ENCODE measurements at regions not wholly inside any gene's neighbourhood (a gene's known extent, or its start where the extent isn't known, plus 50 kb on each side); places are given as distances from the start of the nearest gene placed in this dataset.

DNA sequence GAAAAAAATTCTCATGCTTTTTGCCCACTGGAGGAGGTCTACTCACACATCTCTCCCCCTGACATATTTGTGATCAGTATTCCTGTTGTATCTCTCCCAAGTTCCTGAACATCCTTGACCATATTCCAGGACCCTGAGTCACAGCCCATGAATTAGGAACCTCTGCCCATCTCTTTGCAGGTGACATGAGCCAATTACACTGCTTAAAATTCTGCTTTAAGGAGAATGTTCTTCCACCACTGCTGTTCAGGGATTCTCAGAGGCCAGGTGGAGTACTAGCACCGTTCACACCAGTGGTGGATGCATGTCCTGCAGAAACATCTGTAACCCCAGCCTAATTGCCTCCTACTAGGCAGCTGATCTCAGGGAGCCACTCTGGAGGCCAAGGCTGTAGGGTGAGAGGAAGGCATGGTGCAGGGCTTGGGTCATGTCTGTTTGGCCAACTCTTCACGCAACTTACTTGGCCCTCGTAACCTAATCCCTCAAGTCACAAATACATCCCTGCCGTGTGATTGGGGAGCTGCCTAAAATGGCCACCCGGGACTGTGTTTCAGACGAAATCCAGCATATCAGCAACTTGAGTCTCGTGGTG is 104.8 kb downstream of the GGTLC2 start:
- no peak overlapping the region for H3K4me3 Mint-ChIP-seq
- H3K27me3 Mint-ChIP-seq (ENCODE audit: low read depth) = peaks cover 98% of the 10 kb centered on the region

More for the DNA sequence above, 104.8 kb downstream of the GGTLC2 start:
- Histone ChIP-seq H3K27me3 (ENCODE audit: insufficient read depth, low read length) (peaks cover 13% of the 10 kb centered on the region), H3K4me1 (ENCODE audit: insufficient read depth, low read length) (no peaks in the 10 kb centered on the region), H3K9ac (ENCODE audit: extremely low read depth, insufficient read length, low read length) (no peak overlapping the region), H2BK120ac (ENCODE audit: low read depth, low read length, poor library complexity, severe bottlenecking) (no peak overlapping the region), H3K23me2 (ENCODE audit: insufficient read length, low read depth, low read length, poor library complexity, severe bottlenecking) (no peaks in the 10 kb centered on the region), H3K79me1 (ENCODE audit: insufficient read depth, low read depth, low read length, poor library complexity, severe bottlenecking) (no peaks in the 10 kb centered on the region), H3K14ac (ENCODE audit: insufficient read depth, low read length) (no peak overlapping the region), H3K56ac (ENCODE audit: insufficient read length, low read depth, low read length) (no peak overlapping the region), H3T11ph (ENCODE audit: low read length) (no peak overlapping the region), H3K4ac (ENCODE audit: low read depth, low read length) (no peak overlapping the region), H2AK5ac (ENCODE audit: insufficient read length, low read length) (no peak overlapping the region), H3K18ac (ENCODE audit: insufficient read length, low read depth, low read length) (no peak overlapping the region), H3K23ac (ENCODE audit: insufficient read length, low read depth, low read length) (no peak overlapping the region), H3K79me2 (ENCODE audit: insufficient read depth, low read length) (no peaks in the 10 kb centered on the region), H4K20me1 (ENCODE audit: control insufficient read depth, insufficient read depth, insufficient read length) (no peaks in the 10 kb centered on the region), H2BK15ac (ENCODE audit: low read depth, low read length) (no peak overlapping the region), H4K91ac (ENCODE audit: insufficient read length, low read depth, low read length) (no peak overlapping the region), H4K5ac (ENCODE audit: insufficient read length, low read depth, low read length) (no peak overlapping the region), H4K8ac (replicated peaks; ENCODE audit: insufficient read length, low read depth, low read length) (no peak overlapping the region), H2BK12ac (ENCODE audit: insufficient read length, low read depth, low read length) (no peak overlapping the region), H3K4me2 (ENCODE audit: insufficient read depth, insufficient read length, low read length) (no peak overlapping the region), H3K27ac (ENCODE audit: insufficient read length, low read depth, low read length) (no peak overlapping the region), H2BK5ac (ENCODE audit: insufficient read length, low read length) (no peak overlapping the region), H2AFZ (ENCODE audit: low read length) (no peak overlapping the region), H2BK20ac (ENCODE audit: low read depth, low read length, poor library complexity, severe bottlenecking) (no peak overlapping the region), H3K9me3 (ENCODE audit: control insufficient read depth, low read depth, low read length) (no peaks in the 10 kb centered on the region)
- peaks cover 4 to 13% of the 10 kb centered on the region in 2 experiments for H3K4me1 Mint-ChIP-seq
- H3K36me3 Mint-ChIP-seq (ENCODE audit: insufficient read depth in 1 of 3, low read depth in 3 of 3) = no peaks in the 10 kb centered on the region
- TF ChIP-seq, protein P1, sequence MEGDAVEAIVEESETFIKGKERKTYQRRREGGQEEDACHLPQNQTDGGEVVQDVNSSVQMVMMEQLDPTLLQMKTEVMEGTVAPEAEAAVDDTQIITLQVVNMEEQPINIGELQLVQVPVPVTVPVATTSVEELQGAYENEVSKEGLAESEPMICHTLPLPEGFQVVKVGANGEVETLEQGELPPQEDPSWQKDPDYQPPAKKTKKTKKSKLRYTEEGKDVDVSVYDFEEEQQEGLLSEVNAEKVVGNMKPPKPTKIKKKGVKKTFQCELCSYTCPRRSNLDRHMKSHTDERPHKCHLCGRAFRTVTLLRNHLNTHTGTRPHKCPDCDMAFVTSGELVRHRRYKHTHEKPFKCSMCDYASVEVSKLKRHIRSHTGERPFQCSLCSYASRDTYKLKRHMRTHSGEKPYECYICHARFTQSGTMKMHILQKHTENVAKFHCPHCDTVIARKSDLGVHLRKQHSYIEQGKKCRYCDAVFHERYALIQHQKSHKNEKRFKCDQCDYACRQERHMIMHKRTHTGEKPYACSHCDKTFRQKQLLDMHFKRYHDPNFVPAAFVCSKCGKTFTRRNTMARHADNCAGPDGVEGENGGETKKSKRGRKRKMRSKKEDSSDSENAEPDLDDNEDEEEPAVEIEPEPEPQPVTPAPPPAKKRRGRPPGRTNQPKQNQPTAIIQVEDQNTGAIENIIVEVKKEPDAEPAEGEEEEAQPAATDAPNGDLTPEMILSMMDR (conservative IDR thresholded peaks at IDR 0.05) = no peak
- H3K27ac Mint-ChIP-seq = no peak overlapping the region
- DNase-seq = no peak
- WGBS (ENCODE audit: extremely low coverage, insufficient read length, low lambda C conversion rate) = no CpG with 5 or more reads among the region's 7 CpGs
- H3K9me3 Mint-ChIP-seq = no peaks in the 10 kb centered on the region
